ENCODE measurements at regions not wholly inside any gene's neighbourhood (a gene's known extent, or its start where the extent isn't known, plus 50 kb on each side); places are given as distances from the start of the nearest gene placed in this dataset.

DNA sequence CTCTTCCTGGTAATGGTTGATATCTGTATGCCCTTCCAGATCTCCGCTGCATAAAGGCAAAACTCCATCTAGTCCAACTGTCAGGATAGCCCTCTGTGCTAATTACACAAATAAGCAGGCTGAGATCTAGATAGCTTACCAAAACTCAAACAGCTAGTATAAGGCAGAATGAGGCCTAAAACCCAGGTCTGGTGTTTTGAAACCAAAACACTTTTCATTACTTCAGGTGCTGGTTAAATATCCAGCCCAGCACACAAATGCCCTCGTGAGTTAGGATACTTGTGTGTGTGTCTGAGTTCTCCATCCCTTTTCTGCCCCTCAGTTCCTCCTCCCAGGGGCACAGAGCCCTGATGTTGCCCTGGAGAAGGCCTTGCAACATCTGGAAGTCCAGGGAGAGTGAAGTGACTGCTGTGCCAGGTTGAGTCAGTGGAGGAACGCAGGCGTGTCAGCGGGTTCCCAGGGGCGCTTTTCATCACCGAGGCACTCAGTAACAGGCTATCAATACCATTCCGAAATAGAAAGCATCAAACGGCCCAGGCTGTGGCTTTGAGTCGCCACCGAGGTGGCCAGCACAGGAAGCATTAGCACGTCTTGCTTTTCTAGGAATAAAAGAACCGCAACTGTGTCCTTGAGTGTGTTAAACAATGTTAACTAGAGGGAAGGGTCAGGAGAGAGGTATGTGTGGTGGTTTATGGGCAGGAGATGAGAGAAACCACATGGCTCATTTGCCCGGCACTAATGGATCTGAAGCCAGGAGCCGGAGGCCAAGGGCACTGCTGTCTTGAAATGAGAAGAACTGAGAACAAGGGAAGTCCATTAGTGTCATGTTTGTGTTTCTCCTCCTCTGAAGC is 90.7 kb upstream of the WLS start (continued):
- TF ChIP-seq CEBPB (IDR thresholded peaks at IDR 0.05; ENCODE audit: low read depth, low read length): no peak
- no peak for TF ChIP-seq SIN3A (conservative IDR thresholded peaks at IDR 0.05 in 1 of 2, IDR thresholded peaks at IDR 0.05 in 1 of 2; ENCODE audit: low read depth in 1 of 2, low read length in 2 of 2)
- TF ChIP-seq CBX5 (IDR thresholded peaks at IDR 0.05; ENCODE audit: low read depth, low read length): no peak
- no peak for TF ChIP-seq SIX5 (IDR thresholded peaks at IDR 0.05; ENCODE audit: low read depth, low read length)
- TF ChIP-seq BCL11A (IDR thresholded peaks at IDR 0.05; ENCODE audit: low read depth in 2 of 2, low read length in 2 of 2): no peak
- TF ChIP-seq JUND (IDR thresholded peaks at IDR 0.05; ENCODE audit: low read length): no peak
- TF ChIP-seq POU5F1 (IDR thresholded peaks at IDR 0.05; ENCODE audit: low read depth, low read length): no peak
